Suprapubic skin (tissue), 4 donors: ENCODE measurements at regions not wholly inside any gene's neighbourhood (a gene's known extent, or its start where the extent isn't known, plus 50 kb on each side); places are given as distances from the start of the nearest gene placed in this dataset.
"Not testable (repeated sequence)": the region's sequence is repeated elsewhere in the genome, so short reads cannot be mapped to it uniquely, and the experiment has no call there.

ENCODE experiments used
- DNase-seq, 2 donors: peaks; one replicate each; pipeline ENCODE4 v3.0.0-alpha.2; 2019; ENCODE audit warnings: low spot score in 2 of 2
- H3K27ac ChIP-seq: fragments of 200-600 bp; sonication (generic); one replicate; pipeline ENCODE4 v1.5.1; 2019
- H3K27me3 ChIP-seq: fragments of 200-600 bp; sonication (generic); one replicate; pipeline ENCODE4 v1.5.1; 2019
- H3K36me3 ChIP-seq: fragments of 200-600 bp; sonication (generic); one replicate; pipeline ENCODE4 v1.5.1; 2019
- H3K4me1 ChIP-seq: fragments of 200-600 bp; sonication (generic); one replicate; pipeline ENCODE4 v1.5.1; 2019
- H3K4me3 ChIP-seq: fragments of 200-600 bp; sonication (generic); one replicate; pipeline ENCODE4 v1.5.1; 2019; ENCODE audit warnings: mild to moderate bottlenecking
- H3K9me3 ChIP-seq: fragments of 200-600 bp; sonication (generic); one replicate; pipeline ENCODE4 v1.5.1; 2019
- EP300 ChIP-seq: sonication (generic); formaldehyde crosslinking; IDR thresholded peaks from one replicate; pipeline ENCODE4 v1.6.1; 2017; ENCODE audit warnings: antibody characterized with exemption
- POLR2A ChIP-seq, 2 donors: fragments of 450-650 bp; IDR thresholded peaks; one replicate each; pipeline ENCODE4 v1.6.1; 2017; ENCODE audit warnings: antibody characterized with exemption in 2 of 2, mild to moderate bottlenecking in 2 of 2, moderate library complexity in 2 of 2
- POLR2AphosphoS5 ChIP-seq, 3 donors: sonication (generic); formaldehyde crosslinking; IDR thresholded peaks; one replicate each; pipeline ENCODE4 v1.6.1; 2017; ENCODE audit warnings: antibody characterized with exemption in 3 of 3
- WGBS: methylation state at CpG from one replicate; pipeline ENCODE4 v1.1.5; 2018; 5-methylcytosine and 5-hydroxymethylcytosine counted together
- TF ChIP-seq, protein P1 (sequence below), 2 donors: fragments of 200-600 bp in 1 of 2; fragments of 450-650 bp in 1 of 2; sonication (generic) in 1 of 2; IDR thresholded peaks; one replicate each; pipeline ENCODE4 v1.5.1; 2016 to 2019; ENCODE audit warnings: antibody characterized with exemption in 2 of 2, mild to moderate bottlenecking in 1 of 2, moderate library complexity in 1 of 2

DNA sequence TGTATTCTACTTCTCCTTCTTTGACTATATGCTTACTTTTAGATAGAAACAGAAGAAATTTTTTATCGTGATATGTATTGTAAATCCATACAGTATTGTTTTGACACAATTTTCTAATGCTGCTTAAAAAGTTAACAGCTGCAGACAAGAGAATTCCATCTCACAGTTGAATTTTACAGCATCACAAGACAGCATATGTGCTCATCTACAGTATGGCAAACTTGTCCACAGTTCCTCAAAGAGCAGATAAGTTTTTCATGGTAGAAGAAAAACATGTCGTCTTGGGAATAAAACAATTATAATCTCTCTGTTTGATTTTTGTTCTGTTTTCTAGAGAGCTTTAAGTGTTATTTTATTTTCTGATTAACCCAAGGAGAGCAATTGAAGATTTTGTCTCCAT lies 438.5 kb upstream of the NUDT12 start:
- H3K4me1 ChIP-seq: no peaks in the 10 kb centered on the region
- WGBS: 87% methylated on average over 2 of the region's 2 CpGs
- H3K36me3 ChIP-seq: no peaks in the 10 kb centered on the region
- H3K27me3 ChIP-seq: no peaks in the 10 kb centered on the region
- H3K9me3 ChIP-seq: no peaks in the 10 kb centered on the region
- no peak for DNase-seq
- H3K4me3 ChIP-seq: no peak overlapping the region
- no peak for TF ChIP-seq POLR2AphosphoS5 (IDR thresholded peaks at IDR 0.05)
- TF ChIP-seq POLR2A (IDR thresholded peaks at IDR 0.05): no peak
- TF ChIP-seq EP300: no peak
- TF ChIP-seq, protein P1, sequence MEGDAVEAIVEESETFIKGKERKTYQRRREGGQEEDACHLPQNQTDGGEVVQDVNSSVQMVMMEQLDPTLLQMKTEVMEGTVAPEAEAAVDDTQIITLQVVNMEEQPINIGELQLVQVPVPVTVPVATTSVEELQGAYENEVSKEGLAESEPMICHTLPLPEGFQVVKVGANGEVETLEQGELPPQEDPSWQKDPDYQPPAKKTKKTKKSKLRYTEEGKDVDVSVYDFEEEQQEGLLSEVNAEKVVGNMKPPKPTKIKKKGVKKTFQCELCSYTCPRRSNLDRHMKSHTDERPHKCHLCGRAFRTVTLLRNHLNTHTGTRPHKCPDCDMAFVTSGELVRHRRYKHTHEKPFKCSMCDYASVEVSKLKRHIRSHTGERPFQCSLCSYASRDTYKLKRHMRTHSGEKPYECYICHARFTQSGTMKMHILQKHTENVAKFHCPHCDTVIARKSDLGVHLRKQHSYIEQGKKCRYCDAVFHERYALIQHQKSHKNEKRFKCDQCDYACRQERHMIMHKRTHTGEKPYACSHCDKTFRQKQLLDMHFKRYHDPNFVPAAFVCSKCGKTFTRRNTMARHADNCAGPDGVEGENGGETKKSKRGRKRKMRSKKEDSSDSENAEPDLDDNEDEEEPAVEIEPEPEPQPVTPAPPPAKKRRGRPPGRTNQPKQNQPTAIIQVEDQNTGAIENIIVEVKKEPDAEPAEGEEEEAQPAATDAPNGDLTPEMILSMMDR (IDR thresholded peaks at IDR 0.05): no peak
- H3K27ac ChIP-seq: no peak overlapping the region

DNA sequence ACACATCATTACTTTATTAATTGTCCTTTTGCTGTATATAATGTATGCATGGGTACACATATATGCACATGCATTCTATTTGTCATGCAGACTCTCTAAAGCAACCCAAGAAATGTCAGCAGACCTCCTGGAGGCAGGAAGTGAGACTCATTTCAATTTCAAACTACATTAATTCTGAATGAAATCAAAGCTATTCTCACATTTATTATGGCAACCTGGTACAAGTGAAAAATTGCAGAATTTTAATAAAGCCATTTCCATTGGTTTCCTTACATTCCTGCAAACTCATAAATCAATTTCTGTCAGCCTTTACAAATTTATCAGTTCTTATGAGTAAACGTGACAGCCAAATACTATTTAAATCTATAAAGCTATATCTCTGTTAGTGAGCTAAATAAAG lies 430.4 kb upstream of the NUDT12 start:
- H3K27me3 ChIP-seq: no peaks in the 10 kb centered on the region
- no peak overlapping the region for H3K27ac ChIP-seq
- no peaks in the 10 kb centered on the region for H3K36me3 ChIP-seq
- no peak overlapping the region for H3K4me3 ChIP-seq
- TF ChIP-seq EP300 (no peak), POLR2AphosphoS5 (IDR thresholded peaks at IDR 0.05) (no peak), POLR2A (IDR thresholded peaks at IDR 0.05) (no peak)
- TF ChIP-seq, protein P1 (IDR thresholded peaks at IDR 0.05): no peak
- no peaks in the 10 kb centered on the region for H3K9me3 ChIP-seq
- no peak for DNase-seq
- H3K4me1 ChIP-seq: no peaks in the 10 kb centered on the region
- WGBS: 38% methylated on average over 1 of the region's 1 CpG

DNA sequence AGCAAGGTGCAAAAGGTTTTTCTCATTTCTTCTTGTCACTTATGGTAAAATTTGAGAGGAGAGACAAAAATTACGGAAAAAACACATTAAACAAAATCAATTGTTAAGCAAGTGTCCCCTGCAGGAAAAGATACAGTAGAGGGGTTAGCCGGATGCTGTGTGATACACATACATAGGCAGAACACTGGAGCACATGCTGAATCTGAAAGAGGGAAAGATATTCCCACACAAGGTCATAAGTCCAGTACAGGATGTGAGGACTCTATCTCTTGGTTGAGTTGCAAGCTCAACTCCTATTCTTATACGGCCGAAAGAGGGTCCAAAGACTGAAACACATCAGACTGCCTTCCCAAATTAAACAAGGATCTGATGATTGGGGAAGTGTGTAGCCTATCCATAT lies 427.5 kb upstream of the NUDT12 start:
- no peak for DNase-seq
- Histone ChIP-seq H3K9me3 (no peaks in the 10 kb centered on the region), H3K4me1 (no peaks in the 10 kb centered on the region), H3K36me3 (no peaks in the 10 kb centered on the region), H3K27ac (no peak overlapping the region), H3K27me3 (no peaks in the 10 kb centered on the region), H3K4me3 (no peak overlapping the region)
- TF ChIP-seq POLR2AphosphoS5 (IDR thresholded peaks at IDR 0.05): no peak
- TF ChIP-seq POLR2A (IDR thresholded peaks at IDR 0.05): no peak
- TF ChIP-seq EP300: no peak
- TF ChIP-seq, protein P1 (IDR thresholded peaks at IDR 0.05): no peak
- 81% methylated on average over 4 of the region's 4 CpGs for WGBS

DNA sequence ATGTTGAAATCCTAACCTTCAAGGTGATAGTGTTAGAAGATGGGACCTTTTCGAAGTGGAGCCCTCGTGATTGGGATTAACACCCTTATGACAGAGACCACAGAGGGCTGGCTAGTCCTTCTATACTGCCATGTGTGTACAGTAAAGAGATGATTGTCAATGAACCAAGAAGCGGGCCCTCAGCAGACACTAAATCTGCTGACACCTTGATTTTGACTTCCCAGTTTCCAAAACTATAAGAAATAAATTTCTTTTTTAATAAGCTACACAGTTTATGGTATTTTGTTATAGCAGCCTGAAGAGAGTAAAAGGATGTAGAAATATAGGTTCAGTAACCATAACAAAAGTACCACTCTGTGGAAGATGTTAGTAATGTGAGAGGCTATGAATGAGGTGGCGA lies 419.0 kb upstream of the NUDT12 start:
- Histone ChIP-seq H3K36me3 (no peaks in the 10 kb centered on the region), H3K4me1 (no peaks in the 10 kb centered on the region), H3K27ac (no peak overlapping the region), H3K4me3 (no peak overlapping the region), H3K27me3 (no peaks in the 10 kb centered on the region), H3K9me3 (no peaks in the 10 kb centered on the region)
- TF ChIP-seq EP300 (no peak), POLR2A (IDR thresholded peaks at IDR 0.05) (no peak), POLR2AphosphoS5 (IDR thresholded peaks at IDR 0.05) (no peak)
- TF ChIP-seq, protein P1 (IDR thresholded peaks at IDR 0.05): no peak
- DNase-seq: no peak
- WGBS: 82% methylated on average over 4 of the region's 4 CpGs

DNA sequence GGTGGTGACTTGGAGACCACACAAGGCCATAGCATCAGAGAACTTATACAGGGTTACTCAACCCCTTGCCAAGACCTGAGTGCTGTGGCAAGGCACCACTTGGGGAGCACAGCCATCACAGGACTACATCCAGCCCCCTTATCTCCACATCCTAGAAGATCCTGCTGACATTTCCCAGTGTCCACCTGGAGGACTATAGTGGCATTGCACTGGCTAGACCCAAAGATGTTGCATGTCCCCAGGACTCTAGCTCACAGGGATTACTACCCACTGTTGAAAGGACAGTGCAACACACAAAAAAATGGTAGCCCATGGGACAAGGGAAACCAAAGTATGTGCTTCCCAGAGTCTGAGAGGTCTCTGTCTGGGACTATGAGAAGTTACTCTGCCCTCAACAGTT lies 411.1 kb upstream of the NUDT12 start:
- Histone ChIP-seq H3K27ac (no peak overlapping the region), H3K9me3 (peaks cover 9% of the 10 kb centered on the region), H3K4me3 (no peak overlapping the region), H3K4me1 (no peaks in the 10 kb centered on the region), H3K36me3 (no peaks in the 10 kb centered on the region), H3K27me3 (no peaks in the 10 kb centered on the region)
- TF ChIP-seq POLR2AphosphoS5 (IDR thresholded peaks at IDR 0.05) (no peak), EP300 (no peak), POLR2A (IDR thresholded peaks at IDR 0.05) (no peak)
- TF ChIP-seq, protein P1 (IDR thresholded peaks at IDR 0.05): no peak
- DNase-seq: no peak

DNA sequence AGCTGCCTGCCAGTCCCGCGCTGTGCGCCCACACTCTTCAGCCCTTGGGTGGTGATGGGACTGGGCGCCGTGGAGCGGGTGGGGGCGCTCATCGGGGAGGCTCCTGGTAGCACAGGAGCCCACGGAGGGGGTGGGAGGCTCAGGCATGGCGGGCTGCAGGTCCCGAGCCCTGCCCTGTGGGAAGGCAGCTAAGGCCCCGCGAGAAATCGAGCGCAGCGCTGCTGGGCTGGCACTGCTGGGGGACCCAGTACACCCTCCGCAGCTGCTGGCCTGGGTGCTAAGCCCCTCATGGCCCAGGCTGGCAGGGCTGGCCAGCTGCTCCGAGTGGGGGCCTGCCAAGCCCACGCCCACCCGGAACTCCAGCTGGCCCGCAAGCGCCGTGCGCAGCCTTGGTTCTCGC lies 403.7 kb upstream of the NUDT12 start:
- not testable (repeated sequence) for H3K4me1 ChIP-seq, H3K4me3 ChIP-seq, DNase-seq, H3K27me3 ChIP-seq, H3K27ac ChIP-seq, H3K9me3 ChIP-seq, H3K36me3 ChIP-seq
- WGBS: 95% methylated on average over 4 of the region's 25 CpGs
